Gastroesophageal sphincter (tissue), 4 donors: ENCODE measurements at regions not wholly inside any gene's neighbourhood (a gene's known extent, or its start where the extent isn't known, plus 50 kb on each side); places are given as distances from the start of the nearest gene placed in this dataset.

Source experiments
- ATAC-seq: fragments of 150-250 bp; one replicate; pipeline ENCODE4 v1.9.1; 2016; ENCODE audit warnings: mild to moderate bottlenecking, moderate library complexity
- H3K27ac ChIP-seq, 4 donors: fragments of 200-600 bp; sonication (generic) in 3 of 4; 1 replicate in 3 of 4; 2 replicates in 1 of 4; pipeline ENCODE4 v1.5.1; 2016 to 2019
- H3K27me3 ChIP-seq: fragments of 200-600 bp; sonication (generic); one replicate; pipeline ENCODE4 v1.5.1; 2019
- H3K36me3 ChIP-seq, 2 donors: fragments of 200-600 bp; sonication (generic); one replicate each; pipeline ENCODE4 v1.5.1; 2019; ENCODE audit warnings: control low read depth in 1 of 2
- H3K4me1 ChIP-seq, 3 donors: fragments of 200-600 bp; sonication (generic); 1 replicate in 2 of 3; 2 replicates in 1 of 3; pipeline ENCODE4 v1.5.1; 2016 to 2019; ENCODE audit warnings: control low read depth in 2 of 3
- H3K4me3 ChIP-seq, 2 donors: fragments of 200-600 bp; sonication (generic); one replicate each; pipeline ENCODE4 v1.5.1; 2019; ENCODE audit warnings: mild to moderate bottlenecking in 1 of 2, moderate library complexity in 1 of 2
- H3K9me3 ChIP-seq, 3 donors: fragments of 200-600 bp; sonication (generic); one replicate each; pipeline ENCODE4 v1.5.1; 2017 to 2019; ENCODE audit warnings: control low read depth in 2 of 3
- CTCF ChIP-seq, 4 experiments: fragments of 200-600 bp in 2 of 4; fragments of 450-650 bp in 2 of 4; sonication (generic) in 1 of 4; IDR thresholded peaks; one replicate each; pipeline ENCODE4 v1.5.1; 2017 to 2019; ENCODE audit warnings: antibody characterized with exemption in 4 of 4, mild to moderate bottlenecking in 2 of 4, moderate library complexity in 2 of 4
- EP300 ChIP-seq: sonication (generic); formaldehyde crosslinking; IDR thresholded peaks from one replicate; pipeline ENCODE4 v1.6.1; 2017; ENCODE audit warnings: antibody characterized with exemption, mild to moderate bottlenecking
- POLR2A ChIP-seq, 2 donors: fragments of 450-650 bp; IDR thresholded peaks; one replicate each; pipeline ENCODE4 v1.6.1; 2017; ENCODE audit warnings: antibody characterized with exemption in 2 of 2, mild to moderate bottlenecking in 2 of 2, moderate library complexity in 1 of 2
- POLR2AphosphoS5 ChIP-seq: sonication (generic); formaldehyde crosslinking; IDR thresholded peaks from one replicate; pipeline ENCODE4 v1.6.1; 2017; ENCODE audit warnings: antibody characterized with exemption
- WGBS, 2 donors: methylation state at CpG; one replicate each; pipeline ENCODE4 v1.1.5; 2018; ENCODE audit warnings: low coverage in 1 of 2; 5-methylcytosine and 5-hydroxymethylcytosine counted together

GRCh38 chr2:120836281-120836680 lies 100.6 kb downstream of the GLI2 start:
- Histone ChIP-seq H3K36me3 (no peaks in the 10 kb centered on the region), H3K27ac (no peak overlapping the region), H3K4me3 (no peak overlapping the region), H3K4me1 (peaks cover 0 to 4% (median under 1%) of the 10 kb centered on the region in 3 donors), H3K9me3 (no peaks in the 10 kb centered on the region), H3K27me3 (no peaks in the 10 kb centered on the region)
- ATAC-seq = no peak
- TF ChIP-seq POLR2AphosphoS5 (no peak), CTCF (IDR thresholded peaks at IDR 0.05) (no peak), POLR2A (IDR thresholded peaks at IDR 0.05) (no peak), EP300 (no peak)
- 87 to 91% methylated on average over 5 of the region's 5 CpGs for WGBS, 2 donors

- Histone ChIP-seq H3K9me3 (no peaks in the 10 kb centered on the region), H3K27me3 (no peaks in the 10 kb centered on the region), H3K27ac (no peak overlapping the region), H3K4me1 (peaks cover 0 to 7% (median 0%) of the 10 kb centered on the region in 3 donors), H3K4me3 (no peak overlapping the region), H3K36me3 (no peaks in the 10 kb centered on the region)
- no peak for TF ChIP-seq CTCF (IDR thresholded peaks at IDR 0.05)
- no peak for TF ChIP-seq EP300
- no peak for TF ChIP-seq POLR2A (IDR thresholded peaks at IDR 0.05)
- TF ChIP-seq POLR2AphosphoS5 = no peak
- ATAC-seq = no peak
- 63 to 95% methylated on average over 4 to 9 of the region's 13 CpGs for WGBS, 2 donors
Measured at GRCh38 chr2:120840795-120841487, 105.3 kb downstream of the GLI2 start.

GRCh38 chr2:120842456-120843439 lies 107.1 kb downstream of the GLI2 start:
- TF ChIP-seq CTCF (IDR thresholded peaks at IDR 0.05) (no peak), EP300 (no peak), POLR2A (IDR thresholded peaks at IDR 0.05) (no peak), POLR2AphosphoS5 (no peak)

DNA sequence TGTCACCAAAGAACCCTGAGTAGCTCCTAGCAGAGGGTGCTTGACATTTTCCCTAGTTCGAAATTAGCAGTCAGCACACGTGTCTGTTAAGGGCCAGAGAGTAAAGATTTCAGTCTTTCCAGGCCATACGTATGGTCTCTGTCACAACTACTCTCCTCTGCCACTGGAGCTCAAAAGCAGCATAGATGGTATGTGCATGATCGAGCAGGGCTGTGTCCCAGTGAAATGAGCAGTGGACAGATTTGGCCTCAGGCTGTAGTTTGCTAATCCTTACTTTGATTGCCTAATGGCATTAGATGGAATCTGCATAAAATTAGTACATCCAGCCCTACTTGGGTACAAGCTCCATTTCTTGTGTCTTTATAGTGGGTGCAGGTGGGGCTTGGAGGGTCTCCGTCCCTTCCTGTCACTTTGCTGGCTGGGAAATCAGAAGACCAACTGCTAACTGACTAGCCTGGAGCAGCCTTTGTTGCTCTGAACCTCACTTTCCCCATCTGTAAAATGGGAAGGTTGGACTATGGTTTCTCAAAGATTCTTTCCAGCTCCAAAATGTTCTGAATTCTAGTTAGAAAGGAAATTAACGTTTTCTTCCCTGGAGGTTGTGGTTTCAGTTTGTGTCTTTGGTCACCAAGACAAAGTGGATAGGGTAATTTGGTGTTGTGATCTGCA lies 108.5 kb downstream of the GLI2 start:
- Histone ChIP-seq H3K4me1 (peaks cover 0 to 7% (median 0%) of the 10 kb centered on the region in 3 donors), H3K27me3 (no peaks in the 10 kb centered on the region), H3K36me3 (no peaks in the 10 kb centered on the region), H3K9me3 (peaks cover 0 to 6% (median 0%) of the 10 kb centered on the region in 3 donors), H3K27ac (no peak overlapping the region), H3K4me3 (no peak overlapping the region)
- ATAC-seq = no peak
- WGBS, 2 donors = 85 to 90% methylated on average over 2 to 4 of the region's 6 CpGs
- TF ChIP-seq POLR2AphosphoS5 = no peak
- no peak for TF ChIP-seq EP300
- no peak for TF ChIP-seq CTCF (IDR thresholded peaks at IDR 0.05)
- no peak for TF ChIP-seq POLR2A (IDR thresholded peaks at IDR 0.05)

More at GRCh38 chr2:120842456-120843439, 107.1 kb downstream of the GLI2 start:
- ATAC-seq = no peak
- no peaks in the 10 kb centered on the region for H3K27me3 ChIP-seq
- 94% methylated on average over 8 to 9 of the region's 12 CpGs for WGBS, 2 donors
- H3K9me3 ChIP-seq = no peaks in the 10 kb centered on the region
- H3K4me1 ChIP-seq = peaks cover 0 to 7% (median 0%) of the 10 kb centered on the region in 3 donors
- H3K4me3 ChIP-seq = no peak overlapping the region
- no peak overlapping the region for H3K27ac ChIP-seq
- H3K36me3 ChIP-seq = no peaks in the 10 kb centered on the region
